Stomach (tissue), 4 donors: ENCODE measurements at regions not wholly inside any gene's neighbourhood (a gene's known extent, or its start where the extent isn't known, plus 50 kb on each side); places are given as distances from the start of the nearest gene placed in this dataset.
A peak's percentile ranks its signal among the peaks of the same experiment; 100 is the strongest.

Source experiments
- CTCF ChIP-seq, 7 experiments: fragments of 450-650 bp in 4 of 7; fragments of 200-600 bp in 3 of 7; sonication (generic) in 3 of 7; IDR thresholded peaks; one replicate each; pipeline ENCODE4 v1.5.1; 2016 to 2019; ENCODE audit warnings: antibody characterized with exemption in 7 of 7, control low read depth in 2 of 7, mild to moderate bottlenecking in 1 of 7
- POLR2A ChIP-seq, 4 donors: fragments of 450-650 bp; IDR thresholded peaks; one replicate each; pipeline ENCODE4 v1.6.1; 2016; ENCODE audit warnings: antibody characterized with exemption in 4 of 4, control low read depth in 2 of 4, mild to moderate bottlenecking in 1 of 4, moderate library complexity in 1 of 4
- POLR2AphosphoS5 ChIP-seq, 3 donors: sonication (generic); formaldehyde crosslinking; IDR thresholded peaks; one replicate each; pipeline ENCODE4 v1.6.1; 2016; ENCODE audit warnings: antibody characterized with exemption in 3 of 3

GRCh38 chr10:32207544-32207943, 139.4 kb downstream of the EPC1 start:
- TF ChIP-seq CTCF (IDR thresholded peaks at IDR 0.05) (peak in 5 of 7 experiments; percentile 37 to 70 (median 59)), POLR2A (IDR thresholded peaks at IDR 0.05) (no peak), POLR2AphosphoS5 (IDR thresholded peaks at IDR 0.05) (no peak)
